Epithelial cell of proximal tubule (primary cell): ENCODE measurements at regions not wholly inside any gene's neighbourhood (a gene's known extent, or its start where the extent isn't known, plus 50 kb on each side); places are given as distances from the start of the nearest gene placed in this dataset.

Source experiments
- DNase-seq: peaks from one replicate; pipeline ENCODE4 v3.0.0-alpha.2; 2011; ENCODE audit warnings: low read depth
- H3K4me3 ChIP-seq: 2 replicates; pipeline ENCODE4 v1.5.1; 2011; ENCODE audit warnings: low read depth, mild to moderate bottlenecking, low read length
- CTCF ChIP-seq: conservative IDR thresholded peaks from 2 replicates; pipeline ENCODE4 v1.5.1; 2012; ENCODE audit warnings: low read depth, mild to moderate bottlenecking, low read length

GRCh38 chr21:35633501-35633900 is 426.8 kb downstream of the SETD4 start:
- no peak overlapping the region for H3K4me3 ChIP-seq
- DNase-seq: no peak
- TF ChIP-seq CTCF: no peak

GRCh38 chr21:35632711-35633110 is 427.6 kb downstream of the SETD4 start:
- no peak for DNase-seq
- no peak for TF ChIP-seq CTCF

GRCh38 chr21:35628316-35628715 is 432.0 kb downstream of the SETD4 start:
- DNase-seq: no peak
- no peak for TF ChIP-seq CTCF
- H3K4me3 ChIP-seq: no peak overlapping the region

More at GRCh38 chr21:35632711-35633110, 427.6 kb downstream of the SETD4 start:
- H3K4me3 ChIP-seq: no peak overlapping the region

GRCh38 chr21:35627462-35627861 is 432.9 kb downstream of the SETD4 start:
- no peak for TF ChIP-seq CTCF
- no peak for DNase-seq
- H3K4me3 ChIP-seq: no peak overlapping the region

GRCh38 chr21:35625576-35625975 is 434.8 kb downstream of the SETD4 start:
- no peak overlapping the region for H3K4me3 ChIP-seq
- no peak for DNase-seq
- TF ChIP-seq CTCF: no peak

- no peak for TF ChIP-seq CTCF
These were observed 435.4 kb downstream of the SETD4 start for GRCh38 chr21:35624901-35625300.

GRCh38 chr21:35622612-35623011 is 437.7 kb downstream of the SETD4 start:
- TF ChIP-seq CTCF: no peak
- H3K4me3 ChIP-seq: no peak overlapping the region
- no peak for DNase-seq

More at GRCh38 chr21:35624901-35625300, 435.4 kb downstream of the SETD4 start:
- DNase-seq: no peak
- no peak overlapping the region for H3K4me3 ChIP-seq
